ENCODE measurements at regions not wholly inside any gene's neighbourhood (a gene's known extent, or its start where the extent isn't known, plus 50 kb on each side); places are given as distances from the start of the nearest gene placed in this dataset.
A peak's percentile ranks its signal among the peaks of the same experiment; 100 is the strongest.
"Not testable (repeated sequence)": the region's sequence is repeated elsewhere in the genome, so short reads cannot be mapped to it uniquely, and the experiment has no call there.

GRCh38 chr1:55893155-55893554 is 678.0 kb upstream of the USP24 start:
- DNase-seq = no peak

DNA sequence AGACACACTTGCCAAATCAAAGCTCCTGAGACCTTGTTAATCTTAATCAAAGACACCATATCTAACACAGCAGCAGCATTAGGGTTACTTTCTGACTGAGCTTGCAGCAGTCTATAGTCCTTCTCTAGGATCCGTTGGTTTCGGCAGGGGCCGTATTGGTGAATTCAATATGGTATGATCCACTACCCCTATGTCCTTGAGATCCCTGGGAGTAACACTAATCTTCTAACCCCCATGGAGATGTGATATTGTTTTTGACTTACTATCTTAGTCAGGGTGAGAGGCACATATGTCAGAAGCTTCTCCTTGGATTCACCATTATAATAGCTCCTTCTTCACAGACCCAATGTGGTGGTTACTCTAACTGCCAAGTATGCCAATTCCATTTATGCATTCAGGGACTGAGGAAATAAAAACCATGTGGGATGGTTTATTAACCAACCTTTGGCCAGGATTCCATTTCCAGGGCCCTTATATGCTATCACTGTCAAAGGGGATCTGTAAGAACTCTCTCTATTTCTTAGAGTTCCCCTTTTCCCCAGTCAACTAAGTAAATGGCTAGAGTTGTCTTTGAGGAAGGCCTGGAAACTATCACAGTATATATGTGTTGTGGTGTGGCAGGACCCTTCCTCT is 673.6 kb upstream of the USP24 start:
- DNase-seq = no peak

DNA sequence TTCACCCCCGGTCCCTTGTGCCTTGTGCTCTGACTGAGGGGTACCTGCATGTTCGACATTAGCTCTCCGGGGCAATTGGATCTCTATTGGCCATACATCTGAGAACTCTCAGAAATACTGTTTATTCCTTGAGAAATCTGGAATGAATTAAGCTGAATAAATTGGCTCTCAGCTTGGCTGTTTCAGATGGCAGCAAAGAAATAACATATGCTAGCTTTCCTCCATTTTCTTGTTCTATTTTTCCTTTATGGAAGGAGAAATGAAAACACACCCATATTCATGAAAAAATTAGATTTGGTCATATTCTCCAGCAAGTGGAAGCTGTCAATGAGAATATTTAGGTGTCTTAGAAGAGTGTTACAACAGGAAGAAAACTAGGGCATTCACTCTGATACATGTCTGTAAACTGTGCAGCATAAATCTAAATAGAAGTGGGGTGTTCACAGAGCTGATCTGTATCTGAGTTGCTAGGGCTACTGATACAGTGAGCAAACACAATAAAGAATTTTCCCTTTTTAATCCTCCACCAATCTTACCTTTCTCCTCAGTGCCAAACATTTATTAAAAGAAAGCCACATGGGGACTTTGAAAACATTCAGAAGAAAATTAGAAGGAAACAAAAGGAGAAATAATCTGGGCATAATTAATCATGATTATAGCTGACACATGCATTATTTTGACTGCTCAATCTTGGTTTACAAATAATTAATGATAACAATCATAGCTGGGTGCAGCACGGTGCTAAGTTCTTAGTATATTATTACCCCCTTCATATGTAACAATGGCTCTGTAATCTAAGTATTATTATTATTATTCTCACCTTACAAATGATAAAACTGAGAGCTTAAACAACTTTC is 671.9 kb upstream of the USP24 start:
- no peak for DNase-seq

- DNase-seq = no peak
These were observed 670.5 kb upstream of the USP24 start for GRCh38 chr1:55885619-55886018.

DNA sequence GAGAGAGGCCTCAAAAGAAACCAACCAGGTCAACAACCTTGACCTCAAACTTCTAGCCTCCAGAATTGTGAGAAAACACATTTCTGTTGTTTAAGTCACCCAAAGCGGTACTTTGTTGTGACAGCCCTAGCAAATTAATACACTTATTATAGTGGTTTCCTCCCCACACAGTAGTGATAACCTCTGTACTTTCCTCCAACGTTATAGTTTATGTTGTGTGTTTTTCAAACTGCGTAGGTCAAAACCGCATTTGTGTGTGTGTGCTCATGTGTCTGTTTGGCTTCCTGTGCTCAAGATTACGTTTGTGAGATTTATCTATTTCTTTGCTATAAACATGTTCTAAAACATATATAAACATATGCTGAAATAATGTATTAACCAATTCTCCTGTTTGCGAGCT is 667.8 kb upstream of the USP24 start:
- DNase-seq = no peak

DNA sequence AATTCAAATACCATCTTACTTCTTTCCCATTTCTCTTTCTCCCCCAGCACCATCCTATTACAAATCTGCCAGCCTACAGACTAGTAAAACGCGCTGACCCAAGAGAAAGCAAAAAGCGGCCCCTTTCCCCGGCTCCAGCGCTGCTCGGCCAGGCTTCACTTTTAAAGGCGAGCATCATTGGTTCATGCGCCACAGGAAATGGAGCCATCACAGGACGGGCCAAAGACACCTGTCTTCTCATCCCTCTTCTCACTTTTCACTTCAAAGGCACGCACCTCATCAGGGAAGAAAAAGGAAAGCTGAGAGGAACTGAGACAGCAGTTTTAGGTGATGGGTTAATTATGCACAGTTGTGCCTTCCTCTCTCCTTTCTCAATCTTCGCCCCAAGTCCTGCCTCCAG is 664.2 kb upstream of the USP24 start:
- DNase-seq = no peak

DNA sequence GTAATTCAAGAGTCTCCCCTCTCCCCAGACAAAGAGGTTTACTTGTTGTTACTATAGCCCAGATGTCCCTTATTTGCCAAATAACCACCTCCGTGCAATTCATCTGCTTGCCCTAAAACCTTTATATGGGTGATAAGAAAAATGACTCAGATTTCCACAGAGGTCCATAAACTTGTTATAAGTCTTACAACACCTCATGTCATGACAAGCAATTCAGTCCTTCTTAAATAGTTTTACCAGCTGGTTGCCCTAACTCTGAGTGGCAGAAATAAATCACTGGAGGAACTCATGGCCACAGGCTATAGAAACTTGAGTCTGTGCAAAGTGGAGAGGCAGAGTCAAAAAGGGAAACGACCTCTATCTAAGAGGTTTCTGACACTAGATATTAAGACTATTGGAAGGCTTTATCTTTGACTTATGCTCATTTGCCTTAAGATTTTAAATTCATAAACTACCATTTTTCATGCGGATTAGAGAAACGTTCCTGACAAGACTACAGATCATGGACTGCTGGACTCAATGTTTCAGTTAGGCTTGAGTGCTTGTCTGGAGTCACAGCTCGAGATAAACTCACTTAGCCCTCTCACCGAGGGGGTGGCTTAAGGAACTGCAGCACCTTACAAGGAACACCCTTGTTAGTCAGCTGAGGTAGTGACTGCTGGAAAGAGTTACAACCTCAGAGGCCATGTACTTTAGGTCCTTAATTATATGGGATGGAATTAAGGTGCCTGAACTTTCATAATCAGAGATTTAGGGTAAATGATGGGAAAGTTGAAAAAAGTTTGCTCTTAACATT is 662.5 kb upstream of the USP24 start:
- no peak for DNase-seq

DNA sequence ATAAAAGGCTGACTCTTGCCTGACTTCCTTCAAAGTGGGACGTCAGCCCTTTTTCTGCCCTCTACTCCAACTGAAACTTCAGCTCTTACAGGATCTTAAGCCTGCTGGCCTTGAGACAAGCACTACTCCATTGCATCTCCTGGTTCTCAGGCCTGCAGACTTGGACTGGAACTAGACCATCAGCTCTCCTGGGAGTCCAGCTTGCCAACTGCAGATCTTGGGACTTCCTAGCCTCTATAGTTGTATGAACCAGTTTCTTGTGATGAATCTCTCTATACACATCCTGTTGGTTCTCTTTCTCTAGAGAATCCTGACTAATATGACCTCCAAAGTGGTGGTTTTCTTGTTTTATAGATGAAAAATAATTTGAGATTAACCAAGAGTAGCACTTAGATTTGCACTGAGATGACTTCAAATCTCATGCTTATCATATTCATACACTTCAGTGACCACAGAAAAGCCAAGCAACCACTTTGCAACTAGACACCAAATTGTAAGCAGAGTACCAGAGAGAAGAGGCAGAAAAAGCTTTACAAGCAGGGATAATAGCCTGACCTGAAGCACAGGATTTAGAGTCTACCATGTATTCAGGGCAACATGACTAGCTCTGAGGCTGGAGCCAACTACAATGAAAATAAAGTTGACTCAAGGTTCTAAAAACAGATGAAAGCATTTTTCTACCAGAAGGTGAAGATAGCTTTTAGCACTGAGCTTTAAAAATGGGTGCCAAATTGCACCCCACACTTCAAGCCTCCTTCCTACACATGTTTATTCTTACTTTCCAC is 661.3 kb upstream of the USP24 start:
- peak; percentile 48 for DNase-seq

DNA sequence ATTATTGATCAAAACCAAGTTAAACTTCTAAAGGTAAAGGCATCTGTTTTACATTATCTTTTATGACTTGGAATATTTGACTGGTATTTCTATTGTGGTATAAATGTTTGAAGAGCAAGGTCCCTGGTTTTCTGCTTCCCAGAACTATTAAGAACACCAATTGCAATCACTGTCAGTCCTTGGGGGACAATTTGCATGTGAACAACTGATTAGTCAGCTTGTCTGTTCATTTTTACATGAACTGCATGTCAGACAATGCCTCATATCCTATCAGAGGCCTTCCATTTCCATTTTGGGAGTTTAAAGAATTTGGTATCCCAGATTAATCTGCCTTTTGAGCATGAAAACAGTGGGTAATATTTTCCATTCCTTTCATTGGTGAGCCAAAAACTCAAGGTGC is 654.9 kb upstream of the USP24 start:
- no peak for DNase-seq

DNA sequence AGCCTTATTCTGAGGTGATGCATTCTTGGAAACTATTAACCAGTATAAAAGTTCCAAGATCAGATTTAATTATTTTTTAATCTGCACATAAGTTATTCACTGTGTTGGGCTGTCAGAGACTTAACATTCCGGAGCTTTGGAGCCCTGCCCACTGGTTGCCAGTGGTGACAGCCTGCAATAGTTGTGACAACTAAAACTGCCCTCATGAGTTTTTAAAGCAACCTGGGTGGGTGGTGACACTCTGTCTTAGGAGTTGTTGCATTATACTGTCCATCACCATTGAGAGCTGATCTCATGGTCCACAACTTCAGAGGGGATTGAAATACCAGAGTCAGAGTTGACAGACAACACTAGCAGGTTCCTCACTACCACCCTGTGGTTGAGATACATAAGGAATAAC is 653.9 kb upstream of the USP24 start:
- peak; percentile 19 for DNase-seq

DNA sequence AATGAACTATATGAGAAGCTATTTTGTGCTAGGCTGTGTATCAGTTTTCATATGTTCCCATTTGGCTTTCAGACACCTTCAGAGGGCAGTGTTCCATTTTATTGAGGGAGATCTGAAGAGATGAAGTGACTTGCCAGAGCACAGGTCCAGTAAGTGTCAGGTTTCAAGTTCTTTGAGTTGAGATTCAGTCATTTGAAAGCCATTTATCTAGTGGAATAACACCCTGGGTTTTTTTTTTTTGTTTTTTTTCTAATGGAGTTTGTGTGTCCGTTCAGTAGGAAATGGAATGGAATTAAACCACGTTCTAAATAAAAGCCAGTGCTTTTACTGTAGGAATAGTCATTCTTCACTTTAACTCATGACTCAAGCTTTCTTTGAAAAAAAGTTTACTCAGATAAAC is 652.9 kb upstream of the USP24 start:
- peak; percentile 42 for DNase-seq

DNA sequence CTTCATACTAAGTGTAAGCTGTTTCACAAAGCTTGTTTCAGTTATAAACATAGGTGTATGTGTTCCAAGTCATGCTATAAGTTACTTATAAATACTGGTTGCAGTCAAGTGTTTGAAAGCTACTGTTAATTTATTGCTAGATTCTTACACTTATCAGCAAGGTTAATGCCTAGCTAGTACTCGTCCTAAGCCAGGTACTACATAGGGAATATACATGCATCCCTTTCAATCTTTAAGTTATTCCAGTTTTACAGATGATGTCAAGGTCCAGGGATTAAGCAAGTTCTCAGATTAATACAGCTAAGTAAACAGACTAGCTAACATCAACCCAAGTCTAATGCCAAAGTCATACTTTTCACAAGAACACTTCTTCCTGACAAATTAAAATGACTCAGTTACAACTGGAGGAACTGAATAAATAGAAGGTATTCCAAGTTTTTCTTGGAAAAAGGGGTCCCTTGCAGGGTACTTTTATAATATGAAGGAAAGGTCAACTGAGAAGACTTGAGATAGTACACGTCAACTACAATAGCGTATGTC is 652.2 kb upstream of the USP24 start:
- no peak for DNase-seq

- not testable (repeated sequence) for DNase-seq
These were observed 650.6 kb upstream of the USP24 start for GRCh38 chr1:55865778-55866177.

GRCh38 chr1:55864251-55864650 is 649.1 kb upstream of the USP24 start:
- DNase-seq = no peak

- no peak for DNase-seq
These were observed 646.6 kb upstream of the USP24 start for GRCh38 chr1:55861676-55862340.

GRCh38 chr1:55860798-55861519 is 645.8 kb upstream of the USP24 start:
- no peak for DNase-seq

- no peak for DNase-seq
These were observed 645.2 kb upstream of the USP24 start for GRCh38 chr1:55860326-55860725.

DNA sequence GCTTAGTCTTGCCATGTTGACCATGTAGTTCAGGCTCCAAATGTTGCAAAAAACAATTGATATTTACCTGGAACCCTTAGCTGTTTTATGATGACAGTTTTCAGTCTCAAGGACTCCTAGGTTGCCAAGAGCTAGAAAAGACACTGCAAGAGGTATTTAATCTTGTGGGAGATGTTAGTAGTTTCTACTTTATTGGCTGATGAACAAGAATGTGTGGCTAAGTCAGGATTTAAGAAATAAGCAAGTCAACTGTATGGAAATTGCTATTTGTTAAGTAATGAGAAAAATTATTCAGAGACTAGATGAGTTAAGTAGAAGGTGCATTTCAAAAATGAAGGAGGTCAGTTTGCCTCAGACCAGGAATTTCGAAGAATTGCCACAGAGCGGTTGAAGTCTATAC is 639.7 kb upstream of the USP24 start:
- no peak for DNase-seq

GRCh38 chr1:55848906-55849305 is 633.7 kb upstream of the USP24 start:
- no peak for DNase-seq

- no peak for DNase-seq
These were observed 630.9 kb upstream of the USP24 start for GRCh38 chr1:55846051-55846450.

DNA sequence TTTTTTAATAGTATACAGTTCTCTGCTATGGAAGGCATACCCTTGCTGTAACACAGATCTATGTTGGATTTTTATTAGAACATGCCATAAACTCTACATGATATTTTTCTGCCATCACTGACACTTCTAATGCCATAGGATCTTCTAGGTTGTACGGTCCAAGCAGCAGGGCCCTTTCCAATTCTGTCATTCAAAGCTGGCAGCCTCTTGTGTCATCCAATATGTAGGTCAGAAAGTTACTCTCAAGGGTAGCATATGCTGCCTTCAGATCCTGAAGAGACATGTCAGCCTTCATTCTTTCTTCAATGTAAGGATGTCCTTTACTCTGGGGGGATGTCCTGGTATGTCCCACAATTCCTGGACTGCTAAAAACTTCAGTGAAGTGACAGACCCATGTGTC is 629.2 kb upstream of the USP24 start:
- DNase-seq = no peak

All from NCI-H2107 (cell line).